Globus pallidus (tissue), 1 donor: ENCODE measurements at regions not wholly inside any gene's neighbourhood (a gene's known extent, or its start where the extent isn't known, plus 50 kb on each side); places are given as distances from the start of the nearest gene placed in this dataset.
"Not testable (repeated sequence)": the region's sequence is repeated elsewhere in the genome, so short reads cannot be mapped to it uniquely, and the experiment has no call there.

Experiments used
- DNase-seq: peaks from one replicate; pipeline ENCODE4 v3.0.0-alpha.2; 2015; ENCODE audit warnings: low spot score

GRCh38 chr3:110478377-110479054 lies 593.1 kb upstream of the NECTIN3 start:
- DNase-seq: no peak

GRCh38 chr3:110479731-110480130 lies 591.9 kb upstream of the NECTIN3 start:
- no peak for DNase-seq

- no peak for DNase-seq
Measured at GRCh38 chr3:110485389-110485788, 586.2 kb upstream of the NECTIN3 start.

GRCh38 chr3:110487840-110488239 lies 583.8 kb upstream of the NECTIN3 start:
- DNase-seq: no peak

GRCh38 chr3:110491413-110491812 lies 580.2 kb upstream of the NECTIN3 start:
- no peak for DNase-seq

GRCh38 chr3:110492876-110493275 lies 578.7 kb upstream of the NECTIN3 start:
- DNase-seq: no peak

GRCh38 chr3:110493438-110494092 lies 578.1 kb upstream of the NECTIN3 start:
- no peak for DNase-seq

- no peak for DNase-seq
Measured at GRCh38 chr3:110494093-110494490, 577.5 kb upstream of the NECTIN3 start.

GRCh38 chr3:110494728-110495127 lies 576.9 kb upstream of the NECTIN3 start:
- DNase-seq: no peak

GRCh38 chr3:110495201-110495927 lies 576.3 kb upstream of the NECTIN3 start:
- DNase-seq: no peak

- DNase-seq: no peak
Measured at GRCh38 chr3:110504401-110504800, 567.2 kb upstream of the NECTIN3 start.

- no peak for DNase-seq
Measured at GRCh38 chr3:110504901-110505300, 566.7 kb upstream of the NECTIN3 start.

GRCh38 chr3:110506890-110507289 lies 564.7 kb upstream of the NECTIN3 start:
- DNase-seq: no peak

- DNase-seq: not testable (repeated sequence)
Measured at GRCh38 chr3:110507570-110507969, 564.0 kb upstream of the NECTIN3 start.

GRCh38 chr3:110512961-110513360 lies 558.7 kb upstream of the NECTIN3 start:
- DNase-seq: no peak

- no peak for DNase-seq
Measured at GRCh38 chr3:110518031-110518430, 553.6 kb upstream of the NECTIN3 start.

- DNase-seq: no peak
Measured at GRCh38 chr3:110519071-110519470, 552.5 kb upstream of the NECTIN3 start.

- no peak for DNase-seq
Measured at GRCh38 chr3:110521019-110521418, 550.6 kb upstream of the NECTIN3 start.

GRCh38 chr3:110525558-110526064 lies 546.0 kb upstream of the NECTIN3 start:
- DNase-seq: not testable (repeated sequence)

- no peak for DNase-seq
Measured at GRCh38 chr3:110526777-110527727, 544.6 kb upstream of the NECTIN3 start.

GRCh38 chr3:110528305-110529121 lies 543.1 kb upstream of the NECTIN3 start:
- no peak for DNase-seq
